Right lobe of liver (tissue), 6 donors: ENCODE measurements at regions not wholly inside any gene's neighbourhood (a gene's known extent, or its start where the extent isn't known, plus 50 kb on each side); places are given as distances from the start of the nearest gene placed in this dataset.

Experiments used
- ATAC-seq, 4 donors: fragments of 200-7000 bp; cut with Tn5 transposase; one replicate each; pipeline ENCODE4 v1.9.1; 2020; ENCODE audit warnings: mild to moderate bottlenecking in 4 of 4, moderate library complexity in 4 of 4
- DNase-seq, 3 donors: peaks; one replicate each; pipeline ENCODE4 v3.0.0-alpha.2; 2020
- H3K27ac ChIP-seq, 3 donors: fragments of 200-600 bp; one replicate each; pipeline ENCODE4 v1.8.0; 2022
- H3K27me3 ChIP-seq, 2 donors: fragments of 200-600 bp; one replicate each; pipeline ENCODE4 v1.8.0; 2022
- H3K36me3 ChIP-seq, 4 donors: fragments of 200-600 bp; sonication (generic) in 1 of 4; one replicate each; pipeline versions ENCODE4 v1.5.1 to v1.8.0; 2017 to 2022; ENCODE audit warnings: control low read depth in 1 of 4
- H3K4me1 ChIP-seq, 4 donors: fragments of 200-600 bp; sonication (generic) in 1 of 4; one replicate each; pipeline versions ENCODE4 v1.5.1 to v1.8.0; 2017 to 2022; ENCODE audit warnings: control low read depth in 1 of 4
- H3K4me3 ChIP-seq, 3 donors: fragments of 200-600 bp; one replicate each; pipeline ENCODE4 v1.8.0; 2022
- H3K9me3 ChIP-seq, 4 donors: fragments of 200-600 bp; sonication (generic) in 1 of 4; one replicate each; pipeline versions ENCODE4 v1.5.1 to v1.8.0; 2017 to 2022; ENCODE audit warnings: control low read depth in 1 of 4
- POLR2A ChIP-seq: fragments of 450-650 bp; IDR thresholded peaks from one replicate; pipeline ENCODE4 v1.6.1; 2017; ENCODE audit warnings: antibody characterized with exemption, mild to moderate bottlenecking
- WGBS: methylation state at CpG from one replicate; pipeline ENCODE4 v1.1.6; 2018; ENCODE audit warnings: low coverage, low lambda C conversion rate; ENCODE audit not compliant: insufficient coverage; ENCODE audit errors: missing lambda C conversion rate; 5-methylcytosine and 5-hydroxymethylcytosine counted together
- intact Hi-C, 2 donors: fragments of 100-400 bp; cut with DNase I; formaldehyde crosslinking; loops; one replicate each; pipeline versions ENCODE4 v1.11.2 to v1.14.1; 2022
- TF ChIP-seq, protein P1 (sequence below), 4 donors: fragments of 200-600 bp in 3 of 4; fragments of 450-650 bp in 1 of 4; IDR thresholded peaks; one replicate each; pipeline versions ENCODE4 v1.5.1 to v1.8.0; 2016 to 2022; ENCODE audit warnings: antibody characterized with exemption in 4 of 4, mild to moderate bottlenecking in 2 of 4
- donor health status: DM: no; HTN: yes; CAD: no.
- donor health status: DM: no; HTN: no; CAD: no.
- donor health status: DM: no; HTN: no; CAD: no.
- donor health status: DM: no; HTN: yes; CAD: no.
- donor health status: DM: no; HTN: yes; CAD: no.

DNA sequence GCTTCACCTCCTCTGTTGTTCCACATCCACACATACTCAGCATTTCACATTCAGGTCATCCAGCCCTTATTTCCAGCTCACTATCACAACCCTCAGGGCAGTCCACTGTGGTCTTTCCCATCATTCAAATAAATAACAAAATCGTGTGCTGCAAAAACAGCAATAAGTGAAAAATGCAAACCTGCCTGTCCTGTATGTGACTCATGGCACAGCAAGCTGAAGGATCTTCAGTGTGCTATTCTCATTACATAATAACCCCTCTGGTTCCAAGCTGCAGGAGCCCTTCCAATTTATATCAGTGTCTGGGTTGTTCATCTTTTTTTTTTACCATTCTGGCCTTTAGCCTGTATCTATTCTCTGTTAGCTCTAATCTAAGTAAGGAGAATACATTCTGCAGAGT lies 185.3 kb upstream of the UBE2E2 start:
- Histone ChIP-seq H3K4me3 (no peak overlapping the region), H3K4me1 (no peaks in the 10 kb centered on the region), H3K27ac (no peak overlapping the region), H3K9me3 (no peaks in the 10 kb centered on the region), H3K36me3 (no peaks in the 10 kb centered on the region), H3K27me3 (no peaks in the 10 kb centered on the region)
- DNase-seq (no peak), ATAC-seq (no peak)
- TF ChIP-seq, protein P1, sequence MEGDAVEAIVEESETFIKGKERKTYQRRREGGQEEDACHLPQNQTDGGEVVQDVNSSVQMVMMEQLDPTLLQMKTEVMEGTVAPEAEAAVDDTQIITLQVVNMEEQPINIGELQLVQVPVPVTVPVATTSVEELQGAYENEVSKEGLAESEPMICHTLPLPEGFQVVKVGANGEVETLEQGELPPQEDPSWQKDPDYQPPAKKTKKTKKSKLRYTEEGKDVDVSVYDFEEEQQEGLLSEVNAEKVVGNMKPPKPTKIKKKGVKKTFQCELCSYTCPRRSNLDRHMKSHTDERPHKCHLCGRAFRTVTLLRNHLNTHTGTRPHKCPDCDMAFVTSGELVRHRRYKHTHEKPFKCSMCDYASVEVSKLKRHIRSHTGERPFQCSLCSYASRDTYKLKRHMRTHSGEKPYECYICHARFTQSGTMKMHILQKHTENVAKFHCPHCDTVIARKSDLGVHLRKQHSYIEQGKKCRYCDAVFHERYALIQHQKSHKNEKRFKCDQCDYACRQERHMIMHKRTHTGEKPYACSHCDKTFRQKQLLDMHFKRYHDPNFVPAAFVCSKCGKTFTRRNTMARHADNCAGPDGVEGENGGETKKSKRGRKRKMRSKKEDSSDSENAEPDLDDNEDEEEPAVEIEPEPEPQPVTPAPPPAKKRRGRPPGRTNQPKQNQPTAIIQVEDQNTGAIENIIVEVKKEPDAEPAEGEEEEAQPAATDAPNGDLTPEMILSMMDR (IDR thresholded peaks at IDR 0.05) = no peak
- no peak for TF ChIP-seq POLR2A
- intact Hi-C loops = no loop called here
- WGBS = 62% methylated on average over 1 of the region's 1 CpG

DNA sequence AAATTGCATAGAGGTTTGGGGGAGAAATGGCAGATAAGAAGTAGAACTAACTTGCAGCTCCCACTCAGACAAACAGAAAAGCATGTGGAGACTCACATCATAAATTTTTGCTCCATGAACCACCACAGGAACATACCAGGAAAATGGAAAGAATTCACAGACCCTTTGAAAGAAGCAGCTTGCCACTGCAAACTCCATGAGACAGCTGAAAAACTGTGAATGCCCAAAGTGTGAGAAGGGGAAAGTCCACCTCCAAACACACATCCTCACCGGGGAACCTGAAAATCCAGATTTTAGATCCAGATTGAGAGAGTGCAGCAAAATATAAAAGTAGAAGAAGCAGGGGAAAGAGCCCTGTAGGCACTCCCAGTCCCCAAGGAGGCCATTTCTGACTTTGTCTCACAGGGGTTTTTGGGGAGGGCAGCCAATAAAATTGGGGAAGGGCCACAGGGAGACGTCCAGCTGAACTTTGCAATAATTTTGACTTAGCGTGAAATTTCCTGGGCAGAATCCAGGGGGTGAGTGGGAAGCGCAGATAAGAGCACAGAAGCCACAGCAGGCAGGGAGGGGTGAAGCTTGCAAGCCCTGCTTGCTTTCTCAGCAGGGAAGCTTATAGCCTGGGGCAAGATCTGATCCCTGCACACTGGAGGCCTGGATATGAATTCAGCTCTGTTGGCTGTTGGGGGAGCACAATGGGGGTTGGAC lies 183.4 kb upstream of the UBE2E2 start:
- H3K4me3 ChIP-seq = no peak overlapping the region
- H3K27ac ChIP-seq = no peak overlapping the region
- WGBS = 18% methylated on average over 3 of the region's 4 CpGs
- no peaks in the 10 kb centered on the region for H3K4me1 ChIP-seq
- intact Hi-C loops = no loop called here
- no peaks in the 10 kb centered on the region for H3K9me3 ChIP-seq
- ATAC-seq = no peak
- H3K36me3 ChIP-seq = no peaks in the 10 kb centered on the region
- TF ChIP-seq POLR2A = no peak
- TF ChIP-seq, protein P1 (IDR thresholded peaks at IDR 0.05) = no peak
- H3K27me3 ChIP-seq = no peaks in the 10 kb centered on the region
- DNase-seq = no peak

DNA sequence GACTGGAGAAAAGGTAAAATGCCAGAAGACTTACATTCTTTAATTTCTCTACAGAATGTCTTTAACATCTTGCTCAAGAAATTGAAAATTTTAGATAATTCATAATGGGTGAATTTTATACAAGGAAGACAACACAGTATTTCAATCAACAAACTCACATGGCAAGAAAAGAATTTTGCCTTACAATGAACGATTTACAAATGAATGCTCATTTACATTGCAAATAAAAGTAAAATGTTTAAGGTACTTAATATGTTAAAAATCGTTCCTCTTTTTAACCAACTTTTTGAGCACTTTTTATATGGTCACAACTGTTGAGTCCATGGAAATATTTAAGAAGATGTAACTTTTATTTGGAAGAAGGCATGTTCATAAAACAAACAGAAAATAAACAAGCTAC lies 174.8 kb upstream of the UBE2E2 start:
- WGBS = 19% methylated on average over 2 of the region's 2 CpGs
- Histone ChIP-seq H3K36me3 (no peaks in the 10 kb centered on the region), H3K9me3 (no peaks in the 10 kb centered on the region), H3K27ac (no peak overlapping the region), H3K4me1 (no peaks in the 10 kb centered on the region), H3K27me3 (no peaks in the 10 kb centered on the region), H3K4me3 (no peak overlapping the region)
- TF ChIP-seq, protein P1 (IDR thresholded peaks at IDR 0.05) = no peak
- TF ChIP-seq POLR2A = no peak
- intact Hi-C loops = no loop called here
- ATAC-seq = no peak
- no peak for DNase-seq

DNA sequence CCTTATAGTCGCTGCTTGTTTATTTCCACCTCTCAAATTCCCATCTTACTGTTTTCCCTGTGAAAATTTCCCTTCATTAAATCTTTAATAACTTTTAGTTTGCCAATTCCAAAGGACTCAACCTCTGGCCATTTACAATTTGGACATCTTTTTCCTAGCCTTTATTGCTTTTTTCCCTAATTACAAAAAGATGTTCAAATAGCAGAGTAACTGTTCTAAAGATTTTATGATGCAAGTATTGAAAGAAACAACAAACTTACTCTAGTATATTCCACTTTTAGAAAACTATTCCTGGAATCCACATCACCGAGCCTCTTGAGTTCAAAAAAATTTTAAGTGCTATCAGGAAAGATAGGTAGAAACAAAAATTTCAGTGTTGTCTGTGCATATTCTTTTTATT lies 174.1 kb upstream of the UBE2E2 start:
- no peaks in the 10 kb centered on the region for H3K9me3 ChIP-seq
- TF ChIP-seq, protein P1 (IDR thresholded peaks at IDR 0.05) = no peak
- TF ChIP-seq POLR2A = no peak
- no peaks in the 10 kb centered on the region for H3K27me3 ChIP-seq
- ATAC-seq = no peak
- no peaks in the 10 kb centered on the region for H3K4me1 ChIP-seq
- H3K4me3 ChIP-seq = no peak overlapping the region
- intact Hi-C loops = no loop called here
- no peak for DNase-seq
- no peak overlapping the region for H3K27ac ChIP-seq
- WGBS = 49% methylated on average over 2 of the region's 2 CpGs
- H3K36me3 ChIP-seq = no peaks in the 10 kb centered on the region
